Muscle of back (tissue), 3 donors: ENCODE measurements at regions not wholly inside any gene's neighbourhood (a gene's known extent, or its start where the extent isn't known, plus 50 kb on each side); places are given as distances from the start of the nearest gene placed in this dataset.

ENCODE experiments used
- DNase-seq, 3 donors: peaks; one replicate each; pipeline versions ENCODE4 v3.0.0 to v3.0.0-alpha.2; 2013

GRCh38 chr12:91356405-91356804 lies 173.8 kb upstream of the DCN start:
- no peak for DNase-seq

- DNase-seq, result peak; percentile 76 to 91 (median 84)
Observed at GRCh38 chr12:91355150-91356006, 172.8 kb upstream of the DCN start.

GRCh38 chr12:91353266-91353665 lies 170.6 kb upstream of the DCN start:
- DNase-seq, result no peak

GRCh38 chr12:91349476-91349875 lies 166.9 kb upstream of the DCN start:
- peak in 1 of 3 donors; percentile 57 for DNase-seq

GRCh38 chr12:91347481-91348214 lies 165.0 kb upstream of the DCN start:
- peak in 1 of 3 donors; percentile 45 for DNase-seq

GRCh38 chr12:91346827-91347226 lies 164.2 kb upstream of the DCN start:
- no peak for DNase-seq

GRCh38 chr12:91344408-91344807 lies 161.8 kb upstream of the DCN start:
- no peak for DNase-seq

- DNase-seq, result no peak
Observed at GRCh38 chr12:91343010-91343409, 160.4 kb upstream of the DCN start.

- no peak for DNase-seq
Observed at GRCh38 chr12:91339106-91339505, 156.5 kb upstream of the DCN start.

- no peak for DNase-seq
Observed at GRCh38 chr12:91335699-91336098, 153.1 kb upstream of the DCN start.

GRCh38 chr12:91333966-91334365 lies 151.3 kb upstream of the DCN start:
- DNase-seq, result no peak

- peak; percentile 44 to 75 (median 49) for DNase-seq
Observed at GRCh38 chr12:91332302-91332701, 149.7 kb upstream of the DCN start.

GRCh38 chr12:91331371-91331770 lies 148.8 kb upstream of the DCN start:
- DNase-seq, result peak in 1 of 3 donors; percentile 51

GRCh38 chr12:91328451-91328850 lies 145.8 kb upstream of the DCN start:
- DNase-seq, result peak in 1 of 3 donors; percentile 40

GRCh38 chr12:91327889-91328288 lies 145.3 kb upstream of the DCN start:
- peak; percentile 69 to 84 (median 72) for DNase-seq

GRCh38 chr12:91327131-91327530 lies 144.5 kb upstream of the DCN start:
- DNase-seq, result peak; percentile 72 to 88 (median 77)

- peak; percentile 84 to 94 (median 91) for DNase-seq
Observed at GRCh38 chr12:91326058-91327027, 143.7 kb upstream of the DCN start.

GRCh38 chr12:91320999-91321398 lies 138.4 kb upstream of the DCN start:
- peak in 1 of 3 donors; percentile 47 for DNase-seq

GRCh38 chr12:91319071-91319760 lies 136.6 kb upstream of the DCN start:
- DNase-seq, result no peak

- peak in 1 of 3 donors; percentile 56 for DNase-seq
Observed at GRCh38 chr12:91317306-91317705, 134.7 kb upstream of the DCN start.

GRCh38 chr12:91316907-91317269 lies 134.3 kb upstream of the DCN start:
- peak in 1 of 3 donors; percentile 46 for DNase-seq
